GM12878 (cell line): ENCODE measurements at regions not wholly inside any gene's neighbourhood (a gene's known extent, or its start where the extent isn't known, plus 50 kb on each side); places are given as distances from the start of the nearest gene placed in this dataset.

Experiments
- ATAC-seq: fragments of 200-7000 bp; cut with Tn5 transposase; 3 replicates; pipeline ENCODE4 v1.9.1; 2020; ENCODE audit warnings: mild to moderate bottlenecking, moderate library complexity
- BruUV-seq: library from RNA; stranded (reverse); fragments of 400-500 nt; replicated peaks from 2 replicates; lab custom pipeline; 2021; lab: Mats Ljungman, UMichigan
- CTCF ChIA-PET: fragments of 300-600 bp; sonication (Branson Sonifier 250); formaldehyde crosslinking; extraction: SDS; loops from one replicate; lab custom pipeline; 2021; ENCODE audit warnings: inconsistent platforms; lab: Yijun Ruan, JAX
- POLR2A ChIA-PET: fragments of 350-600 bp; formaldehyde crosslinking; extraction: SDS; loops from one replicate; lab custom pipeline; 2021; ENCODE audit warnings: inconsistent platforms; lab: Charles Lee
- RAD21 ChIA-PET: fragments of 300-600 bp; sonication (Branson Sonifier 250); formaldehyde crosslinking; loops from one replicate; lab custom pipeline; 2023; ENCODE audit warnings: antibody characterized with exemption; ENCODE audit not compliant: unreplicated experiment; lab: Charles Lee
- SMC1A ChIA-PET: fragments of 300-600 bp; sonication (Branson Sonifier 250); formaldehyde crosslinking; loops from one replicate; lab custom pipeline; 2023; ENCODE audit not compliant: unreplicated experiment, uncharacterized antibody; lab: Charles Lee
- DNase-seq: peaks from one replicate; pipeline ENCODE4 v3.0.0-alpha.2; 2011; ENCODE audit warnings: low read depth, low spot score
- FAIRE-seq: peaks from 3 replicates; lab custom pipeline; 2011; peaks lifted over from hg19 to GRCh38; lab: Jason Lieb, UNC
- H2AFZ ChIP-seq: 2 replicates; pipeline ENCODE4 v1.6.0; 2011; ENCODE audit warnings: low read depth, low read length, control low read depth; ENCODE audit not compliant: control insufficient read depth
- H3K27ac ChIP-seq: 2 replicates; pipeline ENCODE4 v1.5.1; 2011; ENCODE audit warnings: control low read depth; ENCODE audit not compliant: control insufficient read depth, insufficient read depth
- H3K27me3 ChIP-seq, 2 experiments: replicated peaks in 1 of 2; 2 replicates each; pipeline versions ENCODE4 v1.6.0 to v1.6.1; 2011; ENCODE audit warnings: low read length in 1 of 2; ENCODE audit not compliant: control insufficient read depth in 2 of 2, insufficient read depth in 2 of 2
- H3K36me3 ChIP-seq, 2 experiments: 2 replicates each; pipeline ENCODE4 v1.5.1; 2011; ENCODE audit warnings: low read length in 1 of 2; ENCODE audit not compliant: control insufficient read depth in 2 of 2, insufficient read depth in 2 of 2
- H3K4me1 ChIP-seq: 2 replicates; pipeline ENCODE4 v1.6.1; 2011; ENCODE audit warnings: mild to moderate bottlenecking, low read length, moderate library complexity, mixed read lengths; ENCODE audit not compliant: control insufficient read depth, insufficient read depth
- H3K4me2 ChIP-seq: 2 replicates; pipeline ENCODE4 v1.6.0; 2011; ENCODE audit warnings: control low read depth; ENCODE audit not compliant: control insufficient read depth, insufficient read depth
- H3K4me3 ChIP-seq: fragments of 200-600 bp; sonication (generic); 2 replicates; pipeline ENCODE4 v1.5.1; 2016
- H3K79me2 ChIP-seq: 2 replicates; pipeline ENCODE4 v1.6.0; 2011; ENCODE audit warnings: low read length; ENCODE audit not compliant: control insufficient read depth, insufficient read depth
- H3K9ac ChIP-seq: 2 replicates; pipeline ENCODE4 v1.8.0; 2011; ENCODE audit warnings: low read length, control low read depth, mixed read lengths; ENCODE audit not compliant: control insufficient read depth, insufficient read depth
- H3K9me3 ChIP-seq: replicated peaks from 3 replicates; pipeline ENCODE4 v1.5.1; 2011; ENCODE audit warnings: mild to moderate bottlenecking, low read length; ENCODE audit not compliant: control insufficient read depth, insufficient read depth
- H4K20me1 ChIP-seq: 2 replicates; pipeline ENCODE4 v1.6.0; 2011; ENCODE audit not compliant: control insufficient read depth, insufficient read depth
- BRCA1 ChIP-seq: IDR thresholded peaks from 2 replicates; pipeline ENCODE4 v1.6.1; 2011; ENCODE audit warnings: low read depth, low read length, improper control_type of control experiment
- CBX3 ChIP-seq: fragments of 200-600 bp; sonication (generic); IDR thresholded peaks from 2 replicates; pipeline ENCODE4 v1.6.1; 2016; ENCODE audit warnings: low read depth, borderline replicate concordance
- CREM ChIP-seq: IDR thresholded peaks from 2 replicates; pipeline ENCODE4 v1.6.1; 2014; ENCODE audit warnings: antibody characterized with exemption, low read depth
- IKZF2 ChIP-seq, 2 experiments: fragments of 450-650 bp; IDR thresholded peaks; 2 replicates each; pipeline ENCODE4 v1.6.1; 2017; ENCODE audit warnings: mild to moderate bottlenecking in 2 of 2, moderate library complexity in 2 of 2
- JUND ChIP-seq: IDR thresholded peaks from 2 replicates; pipeline ENCODE4 v1.6.1; 2012; ENCODE audit warnings: low read depth, mild to moderate bottlenecking, low read length, improper control_type of control experiment, moderate library complexity
- MEF2B ChIP-seq: fragments of 450-650 bp; IDR thresholded peaks from 2 replicates; pipeline ENCODE4 v1.6.1; 2018; ENCODE audit warnings: mild to moderate bottlenecking, moderate library complexity; ENCODE audit not compliant: partially characterized antibody, poor library complexity, severe bottlenecking
- PAX8 ChIP-seq: fragments of 450-650 bp; IDR thresholded peaks from 2 replicates; pipeline ENCODE4 v1.6.1; 2017; ENCODE audit warnings: mild to moderate bottlenecking, moderate library complexity
- PKNOX1 ChIP-seq: fragments of 450-650 bp; IDR thresholded peaks from 2 replicates; pipeline ENCODE4 v1.6.1; 2016; ENCODE audit warnings: mild to moderate bottlenecking
- PML ChIP-seq: IDR thresholded peaks from 2 replicates; pipeline ENCODE4 v1.6.1; 2012; ENCODE audit warnings: low read length, inconsistent platforms
- RB1 ChIP-seq: fragments of 450-650 bp; formaldehyde crosslinking; IDR thresholded peaks from 2 replicates; pipeline ENCODE4 v1.6.1; 2017; ENCODE audit warnings: mild to moderate bottlenecking, borderline replicate concordance
- RFX5 ChIP-seq: IDR thresholded peaks from 2 replicates; pipeline ENCODE4 v1.6.1; 2011; ENCODE audit warnings: low read depth, low read length, improper control_type of control experiment
- SMARCA5 ChIP-seq: fragments of 450-650 bp; IDR thresholded peaks from 2 replicates; pipeline ENCODE4 v1.6.1; 2017; ENCODE audit warnings: mild to moderate bottlenecking
- ZNF592 ChIP-seq: fragments of 450-650 bp; IDR thresholded peaks from 2 replicates; pipeline ENCODE4 v1.6.1; 2017; ENCODE audit warnings: mild to moderate bottlenecking, moderate library complexity
- ZNF622 ChIP-seq: fragments of 450-650 bp; IDR thresholded peaks from 2 replicates; pipeline ENCODE4 v1.6.1; 2017; ENCODE audit warnings: mild to moderate bottlenecking, inconsistent platforms
- ZSCAN29 ChIP-seq: fragments of 450-650 bp; IDR thresholded peaks from 2 replicates; pipeline ENCODE4 v1.6.1; 2017; ENCODE audit warnings: mild to moderate bottlenecking, moderate library complexity
- WGBS: methylation state at CpG from one replicate; pipeline ENCODE4 v1.1.6; 2016; ENCODE audit warnings: low lambda C conversion rate; ENCODE audit not compliant: insufficient replicate concordance, insufficient coverage; ENCODE audit errors: missing lambda C conversion rate; 5-methylcytosine and 5-hydroxymethylcytosine counted together
- in situ Hi-C: fragments of 300-500 bp; cut with MboI; formaldehyde crosslinking; loops from 9 replicates; pipeline ENCODE4 v1.14.3; 2018; ENCODE audit warnings: mixed read lengths
- intact Hi-C: fragments of 100-400 bp; cut with micrococcal nuclease; formaldehyde crosslinking; loops from one replicate; pipeline ENCODE4 v1.14.2; 2022; ENCODE audit not compliant: unreplicated experiment

GRCh38 chr13:47158593-47158992, 261.7 kb upstream of the HTR2A start:
- Histone ChIP-seq H3K4me3 (no peak overlapping the region), H3K9me3 (no peaks in the 10 kb centered on the region; the same call in 2 of the 3 replicates)
- TF ChIP-seq ZNF592, result no peak
- no peak for TF ChIP-seq IKZF2 (IDR thresholded peaks at IDR 0.05)
- TF ChIP-seq RFX5, result no peak
- TF ChIP-seq ZNF622, result no peak
- no peak for TF ChIP-seq RB1
- no peak for TF ChIP-seq ZSCAN29
- no peak for TF ChIP-seq MEF2B
- TF ChIP-seq CBX3, result no peak
- TF ChIP-seq BRCA1, result no peak
- no peak for TF ChIP-seq CREM
- TF ChIP-seq JUND, result no peak
- TF ChIP-seq PML, result no peak
- no peak for TF ChIP-seq SMARCA5
- TF ChIP-seq PKNOX1, result no peak
- no peak for TF ChIP-seq PAX8
- TF ChIP-seq, all 136 proteins: peak for 0
- FAIRE-seq, result no peak
- Histone ChIP-seq H3K4me2 (no peak overlapping the region), H4K20me1 (no peaks in the 10 kb centered on the region), H3K36me3 (no peaks in the 10 kb centered on the region), H3K27ac (no peak overlapping the region), H3K4me1 (no peaks in the 10 kb centered on the region), H2AFZ (no peak overlapping the region), H3K27me3 (no peaks in the 10 kb centered on the region), H3K9ac (no peak overlapping the region), H3K79me2 (no peaks in the 10 kb centered on the region)
- 76% methylated on average over 2 of the region's 2 CpGs for WGBS
- ChIA-PET RAD21 (no interaction called here), POLR2A (no interaction called here), SMC1A (no interaction called here), CTCF (no interaction called here)
- intact Hi-C loops, result no loop called here
- no peak for ATAC-seq
- in situ Hi-C loops, result no loop called here
- DNase-seq, result no peak
- BruUV-seq, result no TSS peak
